Fibroblast of skin of left biceps (primary cell): ENCODE measurements at regions not wholly inside any gene's neighbourhood (a gene's known extent, or its start where the extent isn't known, plus 50 kb on each side); places are given as distances from the start of the nearest gene placed in this dataset.

Experiments used
- DNase-seq, 2 experiments: peaks; one replicate each; pipeline ENCODE4 v3.0.0-alpha.2; 2013; ENCODE audit warnings: low read depth in 2 of 2

DNA sequence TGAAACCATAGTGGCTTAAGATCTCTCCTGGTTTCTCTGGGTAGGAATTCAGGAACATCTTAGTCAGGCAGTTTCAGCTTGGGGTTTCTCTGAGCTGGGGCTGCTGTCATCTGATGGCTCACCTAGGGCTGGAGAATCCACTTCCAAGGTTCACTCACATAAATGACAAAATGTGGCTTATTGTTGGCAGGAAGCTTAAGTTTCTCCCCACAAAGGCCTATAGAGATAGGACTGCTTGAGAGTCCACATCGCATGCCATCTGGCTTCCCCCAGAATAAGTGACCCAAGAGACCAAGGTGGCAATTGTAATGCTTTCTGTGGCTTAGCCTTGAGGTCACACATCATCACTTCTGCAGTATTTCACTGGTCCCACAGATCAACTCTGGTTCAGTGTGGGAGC, 131.4 kb downstream of the EDN1 start:
- no peak for DNase-seq

GRCh38 chr6:12422848-12423247, 132.7 kb downstream of the EDN1 start:
- no peak for DNase-seq

DNA sequence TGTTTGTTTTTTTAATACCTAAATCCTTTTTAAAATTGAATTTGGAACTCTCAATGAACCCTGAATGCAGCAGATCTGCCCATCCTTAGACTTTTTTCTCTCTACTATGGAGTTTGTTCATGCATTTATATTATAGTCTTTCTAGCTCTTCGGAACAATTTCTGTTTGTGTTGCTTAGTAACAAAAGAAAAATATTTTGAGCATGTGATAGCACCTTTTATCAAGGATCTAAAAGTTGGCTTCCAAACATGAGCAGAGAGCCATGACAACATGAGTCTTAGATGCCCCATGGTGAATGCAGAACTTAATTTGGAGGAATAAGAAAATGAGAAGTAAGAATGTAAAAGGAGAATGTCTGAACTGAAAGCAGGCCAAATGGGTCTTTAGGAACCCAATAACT, 133.7 kb downstream of the EDN1 start:
- DNase-seq: no peak

DNA sequence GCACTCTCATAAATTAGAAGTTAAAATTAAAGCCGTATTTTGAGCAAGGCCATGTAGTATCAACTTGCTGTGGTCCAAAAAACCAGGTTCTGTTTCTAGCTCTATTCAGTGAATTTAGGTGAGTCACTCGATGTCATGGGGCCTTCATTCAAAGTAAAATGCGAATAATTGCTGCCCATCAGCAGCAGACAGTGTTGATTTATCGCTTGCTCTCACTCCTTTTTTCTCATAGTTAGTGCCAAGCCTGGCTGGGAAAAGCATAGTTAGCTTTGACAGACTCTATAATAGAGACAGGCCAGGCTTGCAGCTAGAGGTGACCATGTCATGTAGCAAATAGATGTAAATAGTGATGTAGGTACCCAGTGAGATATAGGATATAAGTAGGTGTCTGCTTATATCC, 136.0 kb downstream of the EDN1 start:
- DNase-seq: no peak

DNA sequence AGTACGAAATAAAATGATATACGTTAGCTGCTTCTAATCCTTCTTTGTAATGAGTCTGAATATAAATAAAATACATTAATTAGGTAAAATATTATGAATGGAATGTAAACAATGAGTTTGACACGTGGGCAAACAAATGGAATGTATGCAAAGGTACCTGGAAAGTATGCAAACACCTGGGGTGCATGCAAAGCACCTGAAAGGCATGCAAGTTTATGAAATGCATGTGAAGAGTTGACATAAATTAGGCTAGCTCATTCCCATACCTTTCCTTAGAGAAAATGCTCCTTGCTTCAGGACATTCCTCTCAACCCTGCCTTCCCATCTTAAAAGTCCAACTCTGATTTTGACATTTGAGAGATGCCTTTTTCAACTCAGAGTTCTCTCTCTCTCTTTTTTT, 140.9 kb downstream of the EDN1 start:
- no peak for DNase-seq

- DNase-seq: no peak
Observed at GRCh38 chr6:12436224-12436623, 146.1 kb downstream of the EDN1 start.

GRCh38 chr6:12436683-12437082, 146.5 kb downstream of the EDN1 start:
- DNase-seq: no peak

GRCh38 chr6:12439296-12439695, 149.1 kb downstream of the EDN1 start:
- DNase-seq: no peak

GRCh38 chr6:12440981-12441380, 150.8 kb downstream of the EDN1 start:
- DNase-seq: no peak

DNA sequence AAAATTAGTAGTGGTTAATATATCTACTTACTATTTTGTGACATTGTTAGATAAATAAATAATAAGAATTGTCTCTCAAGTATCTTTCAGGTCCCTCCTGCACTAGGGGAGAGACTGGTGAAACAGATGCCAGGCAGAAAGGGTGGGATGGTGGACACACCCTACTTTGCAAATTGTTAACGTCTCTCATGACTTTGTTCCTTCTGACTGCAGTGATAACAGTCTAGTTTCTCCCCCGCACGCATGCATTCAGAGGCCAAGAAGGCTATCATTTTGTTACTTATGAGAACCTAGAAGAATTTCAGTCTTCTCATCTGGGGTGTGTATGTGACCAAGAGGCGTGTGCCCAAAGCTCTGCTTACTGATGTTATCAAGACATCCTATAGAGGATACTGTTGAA, 152.3 kb downstream of the EDN1 start:
- DNase-seq: no peak

DNA sequence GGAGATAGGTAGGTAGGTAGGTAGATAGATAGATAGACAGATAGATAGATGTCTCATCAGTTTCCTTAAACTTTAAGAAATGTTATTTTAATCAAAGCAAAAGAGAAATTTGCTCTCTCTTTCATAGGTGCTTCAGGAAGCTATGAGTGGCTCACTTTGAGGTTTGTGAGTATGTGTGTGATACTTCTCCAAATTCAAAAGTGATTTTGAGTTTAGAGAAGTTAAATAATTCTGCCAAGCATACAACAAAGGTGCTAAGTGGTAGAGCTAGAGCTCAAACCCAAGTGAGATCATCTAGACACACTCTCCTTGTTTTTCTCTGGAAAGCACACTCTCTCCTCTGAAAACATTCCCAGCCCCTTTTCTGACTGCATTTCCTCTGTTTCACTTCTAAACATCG, 156.2 kb downstream of the EDN1 start:
- no peak for DNase-seq

GRCh38 chr6:12449447-12449846, 159.3 kb downstream of the EDN1 start:
- no peak for DNase-seq

GRCh38 chr6:12450467-12450866, 160.3 kb downstream of the EDN1 start:
- no peak for DNase-seq

DNA sequence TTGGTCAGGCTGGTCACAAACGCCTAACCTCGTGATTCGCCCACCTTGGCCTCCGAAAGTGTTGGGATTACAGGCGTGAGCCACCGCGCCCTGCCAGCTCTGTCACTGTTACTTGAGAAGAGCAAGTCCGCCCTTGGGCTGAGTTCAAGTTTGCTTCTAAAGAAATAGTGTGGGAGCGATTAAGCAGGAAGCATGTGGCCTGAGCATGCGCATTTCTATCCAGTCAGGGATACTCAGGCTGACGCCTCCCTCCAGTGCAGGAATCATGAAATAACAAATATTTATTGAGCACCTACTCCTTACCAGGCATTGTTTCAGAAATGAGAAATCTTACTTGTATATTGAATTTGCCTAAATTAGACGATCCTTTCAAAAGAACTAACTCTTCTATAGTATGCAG, 166.2 kb downstream of the EDN1 start:
- no peak for DNase-seq

GRCh38 chr6:12457094-12457493, 166.9 kb downstream of the EDN1 start:
- DNase-seq: no peak

- no peak for DNase-seq
Observed at GRCh38 chr6:12458558-12458957, 168.4 kb downstream of the EDN1 start.

DNA sequence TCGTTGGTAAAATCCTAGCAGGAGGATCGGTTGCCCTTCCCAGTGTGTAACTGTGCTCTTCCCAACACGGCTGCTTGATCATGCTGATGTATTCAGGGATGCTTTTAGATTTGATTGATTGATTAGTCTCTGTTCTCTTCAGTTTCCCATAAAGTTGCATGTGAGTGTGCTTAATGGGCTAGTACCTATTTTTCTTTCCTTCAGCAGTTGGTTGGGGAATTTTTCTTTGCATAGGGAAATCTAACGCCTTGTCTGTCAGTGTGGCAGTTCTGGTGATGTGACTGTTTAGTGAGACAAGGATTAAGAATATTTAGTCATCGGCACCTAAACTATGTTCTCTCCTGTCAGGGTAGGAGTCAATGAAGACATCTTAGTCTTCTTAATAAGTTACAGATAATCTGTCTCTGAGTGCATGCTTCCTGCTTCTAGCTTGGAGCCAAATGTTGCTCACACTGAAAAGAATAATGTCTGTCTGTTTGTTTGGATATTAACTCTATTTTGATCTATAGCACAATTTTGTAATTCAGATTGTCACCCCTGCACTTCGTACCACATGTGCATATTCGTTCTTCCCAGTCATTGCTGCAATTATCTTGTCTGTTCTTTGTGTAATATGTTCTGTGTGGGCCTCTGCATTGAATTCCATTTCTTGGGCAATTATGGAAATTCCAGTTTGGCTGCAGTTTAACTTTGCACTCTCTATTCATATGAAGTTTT, 169.9 kb downstream of the EDN1 start:
- DNase-seq: no peak

- DNase-seq: no peak
Observed at GRCh38 chr6:12467706-12468670, 177.8 kb downstream of the EDN1 start.

- DNase-seq: no peak
Observed at GRCh38 chr6:12472601-12473038, 182.5 kb downstream of the EDN1 start.

GRCh38 chr6:12473494-12473893, 183.3 kb downstream of the EDN1 start:
- DNase-seq: no peak

GRCh38 chr6:12474167-12475140, 184.3 kb downstream of the EDN1 start:
- no peak for DNase-seq

GRCh38 chr6:12476484-12476883, 186.3 kb downstream of the EDN1 start:
- DNase-seq: no peak
